Globus pallidus (tissue), 1 donor: ENCODE measurements at regions not wholly inside any gene's neighbourhood (a gene's known extent, or its start where the extent isn't known, plus 50 kb on each side); places are given as distances from the start of the nearest gene placed in this dataset.
A peak's percentile ranks its signal among the peaks of the same experiment; 100 is the strongest.
"Not testable (repeated sequence)": the region's sequence is repeated elsewhere in the genome, so short reads cannot be mapped to it uniquely, and the experiment has no call there.

ENCODE experiments used
- DNase-seq: peaks from one replicate; pipeline ENCODE4 v3.0.0-alpha.2; 2015; ENCODE audit warnings: low spot score

- not testable (repeated sequence) for DNase-seq
Measured at GRCh38 chrX:89539150-89539549, 382.6 kb upstream of the TGIF2LX start.

- DNase-seq: not testable (repeated sequence)
Measured at GRCh38 chrX:89557146-89557545, 364.6 kb upstream of the TGIF2LX start.

- DNase-seq: not testable (repeated sequence)
Measured at GRCh38 chrX:89562079-89562478, 359.6 kb upstream of the TGIF2LX start.

GRCh38 chrX:89563107-89563506 is 358.6 kb upstream of the TGIF2LX start:
- not testable (repeated sequence) for DNase-seq

- DNase-seq: not testable (repeated sequence)
Measured at GRCh38 chrX:89567787-89568186, 353.9 kb upstream of the TGIF2LX start.

GRCh38 chrX:89581868-89582267 is 339.8 kb upstream of the TGIF2LX start:
- DNase-seq: not testable (repeated sequence)

GRCh38 chrX:89631858-89632257 is 289.9 kb upstream of the TGIF2LX start:
- not testable (repeated sequence) for DNase-seq

- not testable (repeated sequence) for DNase-seq
Measured at GRCh38 chrX:89635887-89636286, 285.8 kb upstream of the TGIF2LX start.

GRCh38 chrX:89658662-89659061 is 263.0 kb upstream of the TGIF2LX start:
- DNase-seq: not testable (repeated sequence)

GRCh38 chrX:89706481-89706880 is 215.2 kb upstream of the TGIF2LX start:
- not testable (repeated sequence) for DNase-seq

- not testable (repeated sequence) for DNase-seq
Measured at GRCh38 chrX:89707363-89707927, 214.3 kb upstream of the TGIF2LX start.

- DNase-seq: not testable (repeated sequence)
Measured at GRCh38 chrX:89734367-89734766, 187.3 kb upstream of the TGIF2LX start.

- DNase-seq: not testable (repeated sequence)
Measured at GRCh38 chrX:89756466-89756865, 165.2 kb upstream of the TGIF2LX start.

- DNase-seq: not testable (repeated sequence)
Measured at GRCh38 chrX:89757767-89758166, 163.9 kb upstream of the TGIF2LX start.

- not testable (repeated sequence) for DNase-seq
Measured at GRCh38 chrX:89759076-89759685, 162.5 kb upstream of the TGIF2LX start.

GRCh38 chrX:89771639-89772038 is 150.1 kb upstream of the TGIF2LX start:
- not testable (repeated sequence) for DNase-seq

GRCh38 chrX:89811440-89811839 is 110.3 kb upstream of the TGIF2LX start:
- not testable (repeated sequence) for DNase-seq

GRCh38 chrX:89839723-89840122 is 82.0 kb upstream of the TGIF2LX start:
- not testable (repeated sequence) for DNase-seq

- peak; percentile 15 for DNase-seq
Measured at GRCh38 chrX:89871662-89872061, 50.0 kb upstream of the TGIF2LX start.
